Mucosa of descending colon (tissue), 3 donors: ENCODE measurements at regions not wholly inside any gene's neighbourhood (a gene's known extent, or its start where the extent isn't known, plus 50 kb on each side); places are given as distances from the start of the nearest gene placed in this dataset.

ENCODE experiments used
- ATAC-seq: fragments of 200-7000 bp; cut with Tn5 transposase; one replicate; pipeline ENCODE4 v1.9.1; 2020; ENCODE audit warnings: mild to moderate bottlenecking, moderate library complexity
- DNase-seq, 3 donors: peaks; one replicate each; pipeline ENCODE4 v3.0.0-alpha.2; 2020
- H3K36me3 ChIP-seq: fragments of 200-600 bp; one replicate; pipeline ENCODE4 v1.8.0; 2021; ENCODE audit warnings: low read depth, mild to moderate bottlenecking
- H3K4me1 ChIP-seq: fragments of 200-600 bp; one replicate; pipeline ENCODE4 v1.8.0; 2021; ENCODE audit warnings: low read depth, mild to moderate bottlenecking
- H3K4me3 ChIP-seq: fragments of 200-600 bp; one replicate; pipeline ENCODE4 v1.8.0; 2021; ENCODE audit warnings: mild to moderate bottlenecking
- H3K9me3 ChIP-seq: fragments of 200-600 bp; one replicate; pipeline ENCODE4 v1.8.0; 2021; ENCODE audit warnings: mild to moderate bottlenecking
- intact Hi-C, 2 donors: fragments of 100-400 bp; cut with DNase I in 1 of 2; cut with micrococcal nuclease in 1 of 2; formaldehyde crosslinking; loops; one replicate each; pipeline versions ENCODE4 v1.11.0 to v1.11.1; 2022; cut with DNase I, micrococcal nuclease
- TF ChIP-seq, protein P1 (sequence below): fragments of 200-600 bp; IDR thresholded peaks from one replicate; pipeline ENCODE4 v1.8.0; 2022; ENCODE audit warnings: antibody characterized with exemption, mild to moderate bottlenecking
- donor health status: DM: no; HTN: no; CAD: no; lungs with moderate emphysema.
- donor health status: DM: no; HTN: no; CAD: no.
- donor health status: DM: no; HTN: yes; CAD: no.

DNA sequence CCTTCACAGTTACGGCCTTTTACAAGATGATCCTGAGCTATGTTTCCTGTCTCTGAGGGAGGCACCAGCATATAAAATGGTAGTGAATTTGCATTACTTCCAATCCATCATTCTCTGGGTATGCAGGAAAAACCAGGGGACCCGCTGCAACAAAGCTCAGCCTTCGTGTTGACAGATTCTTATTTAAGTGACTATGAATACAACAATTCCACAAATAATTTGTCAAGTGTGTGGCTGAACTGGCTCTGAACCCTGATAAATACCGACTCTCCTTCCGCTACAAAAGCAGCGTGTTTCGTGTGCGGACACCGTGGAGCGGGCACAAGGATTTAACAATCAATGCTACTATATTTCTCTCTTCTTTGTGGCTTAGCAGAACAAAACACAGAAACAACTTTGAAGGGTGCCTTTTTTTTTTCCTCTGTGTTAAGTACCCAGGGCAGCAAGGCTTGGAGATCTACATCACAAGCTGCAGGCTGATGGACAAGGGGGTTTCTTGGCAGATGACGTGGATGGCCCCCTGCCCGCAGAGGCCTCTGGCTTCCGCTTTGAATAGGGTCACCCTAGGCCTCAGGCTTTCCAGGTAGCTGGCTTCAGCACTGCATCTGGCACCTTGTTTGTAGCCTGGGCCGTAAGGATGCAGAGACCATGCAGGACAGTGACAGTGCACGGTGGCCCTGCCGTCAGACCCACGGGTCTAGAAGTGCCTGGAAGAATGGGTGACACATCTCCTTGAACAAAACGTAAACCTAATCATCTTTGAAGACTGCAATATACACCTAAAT is 280.5 kb upstream of the TSHZ3 start:
- intact Hi-C loops = no loop called here
- H3K4me1 ChIP-seq = no peaks in the 10 kb centered on the region
- no peak for ATAC-seq
- TF ChIP-seq, protein P1, sequence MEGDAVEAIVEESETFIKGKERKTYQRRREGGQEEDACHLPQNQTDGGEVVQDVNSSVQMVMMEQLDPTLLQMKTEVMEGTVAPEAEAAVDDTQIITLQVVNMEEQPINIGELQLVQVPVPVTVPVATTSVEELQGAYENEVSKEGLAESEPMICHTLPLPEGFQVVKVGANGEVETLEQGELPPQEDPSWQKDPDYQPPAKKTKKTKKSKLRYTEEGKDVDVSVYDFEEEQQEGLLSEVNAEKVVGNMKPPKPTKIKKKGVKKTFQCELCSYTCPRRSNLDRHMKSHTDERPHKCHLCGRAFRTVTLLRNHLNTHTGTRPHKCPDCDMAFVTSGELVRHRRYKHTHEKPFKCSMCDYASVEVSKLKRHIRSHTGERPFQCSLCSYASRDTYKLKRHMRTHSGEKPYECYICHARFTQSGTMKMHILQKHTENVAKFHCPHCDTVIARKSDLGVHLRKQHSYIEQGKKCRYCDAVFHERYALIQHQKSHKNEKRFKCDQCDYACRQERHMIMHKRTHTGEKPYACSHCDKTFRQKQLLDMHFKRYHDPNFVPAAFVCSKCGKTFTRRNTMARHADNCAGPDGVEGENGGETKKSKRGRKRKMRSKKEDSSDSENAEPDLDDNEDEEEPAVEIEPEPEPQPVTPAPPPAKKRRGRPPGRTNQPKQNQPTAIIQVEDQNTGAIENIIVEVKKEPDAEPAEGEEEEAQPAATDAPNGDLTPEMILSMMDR = no peak
- no peaks in the 10 kb centered on the region for H3K9me3 ChIP-seq
- no peak for DNase-seq
- no peaks in the 10 kb centered on the region for H3K36me3 ChIP-seq
- H3K4me3 ChIP-seq = no peak overlapping the region

DNA sequence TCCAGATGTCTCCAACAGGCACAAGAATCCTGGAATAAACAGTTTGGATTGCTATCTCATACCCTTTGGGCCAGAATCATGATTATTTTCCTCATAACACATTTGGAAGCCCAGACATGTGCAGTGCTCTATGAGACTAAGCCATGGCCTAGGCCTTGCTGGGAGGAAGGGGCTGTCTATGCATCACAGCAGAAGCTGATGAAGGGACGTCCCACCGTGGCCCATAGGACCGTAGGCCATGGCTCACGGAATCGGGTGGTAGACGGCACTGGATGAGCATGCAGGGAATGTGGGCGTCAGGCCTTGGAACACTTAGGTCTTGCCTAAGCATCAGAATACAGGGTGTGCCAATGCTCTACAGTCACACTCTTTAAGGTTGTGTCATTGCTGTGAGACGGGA is 283.8 kb upstream of the TSHZ3 start:
- intact Hi-C loops = no loop called here
- TF ChIP-seq, protein P1 = no peak
- peak in 1 of 3 donors; percentile 5 for DNase-seq
- Histone ChIP-seq H3K36me3 (no peaks in the 10 kb centered on the region), H3K4me3 (no peak overlapping the region), H3K4me1 (no peaks in the 10 kb centered on the region), H3K9me3 (no peaks in the 10 kb centered on the region)
- ATAC-seq = peak; percentile 11

DNA sequence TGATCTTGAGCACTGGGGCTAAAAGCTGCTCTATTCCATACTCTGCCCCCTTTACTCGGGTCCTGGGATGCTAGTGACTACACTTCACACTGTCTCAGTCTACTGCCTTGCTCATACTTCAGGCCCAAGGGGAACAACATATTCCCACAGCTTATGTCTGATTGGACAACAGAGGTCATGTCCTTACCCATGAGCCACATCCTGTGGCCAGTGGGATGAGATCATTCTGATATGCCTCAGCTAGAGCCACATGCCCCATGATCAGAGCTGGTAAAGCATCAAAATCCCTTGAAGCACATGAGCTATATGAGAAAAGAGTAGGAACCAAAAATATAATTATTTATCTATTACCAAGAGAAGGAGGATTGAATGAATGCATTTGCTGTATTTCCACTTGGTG is 290.1 kb upstream of the TSHZ3 start:
- ATAC-seq = no peak

DNA sequence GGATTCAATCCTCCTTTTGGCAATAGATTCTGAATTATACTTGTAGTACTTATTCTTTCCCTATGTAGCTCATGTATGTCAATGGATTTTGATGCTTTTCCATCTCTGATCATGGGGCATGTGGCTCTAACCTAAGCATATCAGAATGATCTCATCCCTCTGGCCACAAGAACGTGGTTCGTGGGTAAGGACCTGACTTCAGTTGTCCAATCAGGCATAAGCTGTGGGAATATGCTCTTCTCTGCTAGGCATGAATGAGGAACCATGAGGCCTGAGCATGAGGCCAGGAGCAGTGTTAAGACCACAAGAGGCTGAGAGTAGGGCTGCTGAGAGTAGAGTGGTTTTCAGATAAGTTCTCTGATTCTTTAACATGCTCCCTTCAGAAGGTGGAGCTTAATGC is 292.4 kb upstream of the TSHZ3 start:
- no peak for DNase-seq
- ATAC-seq = no peak
- intact Hi-C loops = no loop called here
- TF ChIP-seq, protein P1 = no peak
- Histone ChIP-seq H3K9me3 (no peaks in the 10 kb centered on the region), H3K4me1 (no peaks in the 10 kb centered on the region), H3K36me3 (no peaks in the 10 kb centered on the region), H3K4me3 (no peak overlapping the region)

More for the DNA sequence above, 290.1 kb upstream of the TSHZ3 start:
- TF ChIP-seq, protein P1 = no peak
- Histone ChIP-seq H3K36me3 (no peaks in the 10 kb centered on the region), H3K9me3 (no peaks in the 10 kb centered on the region), H3K4me1 (no peaks in the 10 kb centered on the region), H3K4me3 (no peak overlapping the region)
- intact Hi-C loops = no loop called here
- DNase-seq = no peak

DNA sequence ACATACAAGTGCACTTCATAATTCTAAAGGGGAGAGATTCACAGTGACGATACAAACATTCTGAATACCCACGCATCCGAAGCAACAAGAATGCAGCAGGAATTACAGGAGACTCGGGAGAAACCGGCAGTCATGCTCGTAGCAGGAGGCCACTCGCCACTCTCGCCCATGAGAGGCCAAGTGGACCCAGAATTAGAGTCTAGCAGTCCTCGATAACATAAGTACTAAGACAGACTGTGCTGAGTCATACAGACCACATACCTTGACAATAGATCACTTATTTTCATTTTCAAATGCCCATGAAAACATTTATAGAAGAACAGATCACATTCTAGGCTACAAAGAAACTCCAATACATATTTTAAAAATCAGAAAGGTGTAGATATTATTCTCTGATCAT is 299.1 kb upstream of the TSHZ3 start:
- no peaks in the 10 kb centered on the region for H3K9me3 ChIP-seq
- H3K4me3 ChIP-seq = no peak overlapping the region
- ATAC-seq (no peak), DNase-seq (no peak)
- H3K36me3 ChIP-seq = no peaks in the 10 kb centered on the region
- TF ChIP-seq, protein P1 = no peak
- intact Hi-C loops = no loop called here
- no peaks in the 10 kb centered on the region for H3K4me1 ChIP-seq
